GM19397 (cell line): ENCODE measurements at regions not wholly inside any gene's neighbourhood (a gene's known extent, or its start where the extent isn't known, plus 50 kb on each side); places are given as distances from the start of the nearest gene placed in this dataset.
"Not testable (repeated sequence)": the region's sequence is repeated elsewhere in the genome, so short reads cannot be mapped to it uniquely, and the experiment has no call there.

ENCODE experiments used
- ATAC-seq: cut with Tn5 transposase; IDR thresholded peaks from one replicate; pipeline ENCODE4 v1.9.1; 2021; ENCODE audit warnings: mild to moderate bottlenecking, moderate library complexity; ENCODE audit not compliant: unreplicated experiment

- no peak for ATAC-seq
Observed at GRCh38 chr22:49513358-49513851, 314.3 kb downstream of the BRD1 start.

DNA sequence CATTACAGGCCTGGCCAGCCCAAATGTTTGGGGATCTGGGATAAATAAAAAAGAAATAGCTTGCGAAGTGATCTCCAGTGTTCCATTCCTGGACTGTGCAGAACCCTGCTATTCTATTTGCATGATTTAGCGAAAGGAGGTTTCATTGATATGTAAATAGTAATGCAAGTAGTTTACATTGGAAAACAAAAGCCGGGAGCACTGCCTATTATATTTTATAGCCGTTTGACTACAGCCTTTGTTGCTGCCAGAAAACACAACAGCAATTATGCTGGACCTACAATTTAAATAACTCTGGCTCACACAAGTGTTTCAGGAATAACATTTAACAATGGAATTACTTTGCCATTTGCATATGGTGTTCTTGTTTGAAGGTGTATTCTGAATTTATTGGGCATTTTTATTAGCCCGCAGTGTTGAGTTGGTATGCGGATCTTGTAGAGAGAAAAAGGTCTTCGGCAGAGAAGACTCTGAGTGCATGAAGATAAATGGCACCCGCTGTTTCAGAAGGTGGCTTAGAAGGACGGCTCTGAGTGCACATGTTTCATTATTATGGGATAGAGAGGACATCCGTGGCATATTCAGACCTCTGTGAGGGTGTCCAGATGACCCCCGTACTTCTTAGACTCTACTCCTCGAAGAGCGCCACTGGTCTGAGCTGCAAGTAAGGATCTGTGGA, 315.0 kb downstream of the BRD1 start:
- ATAC-seq, result no peak

GRCh38 chr22:49511393-49512189, 316.1 kb downstream of the BRD1 start:
- not testable (repeated sequence) for ATAC-seq

DNA sequence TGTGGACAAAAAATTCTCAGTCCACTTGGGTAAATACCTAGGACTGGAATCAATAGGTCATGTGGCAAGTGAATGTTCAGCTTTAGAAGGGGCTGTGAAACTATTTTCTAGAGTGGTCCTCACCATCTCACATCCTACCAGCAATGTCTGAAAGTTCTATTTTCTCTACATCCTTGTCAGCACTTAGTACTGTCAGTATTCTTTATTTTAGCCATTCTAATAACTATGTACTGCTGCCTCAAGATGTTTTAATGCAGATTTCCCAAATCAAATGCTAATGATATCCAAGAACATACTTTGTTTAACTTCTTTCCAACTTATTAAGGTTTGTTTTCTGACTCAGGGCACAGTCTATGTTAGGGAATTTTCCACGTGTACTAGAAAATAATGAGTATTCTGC, 317.0 kb downstream of the BRD1 start:
- no peak for ATAC-seq

- no peak for ATAC-seq
Observed at GRCh38 chr22:49509016-49509415, 318.7 kb downstream of the BRD1 start.

DNA sequence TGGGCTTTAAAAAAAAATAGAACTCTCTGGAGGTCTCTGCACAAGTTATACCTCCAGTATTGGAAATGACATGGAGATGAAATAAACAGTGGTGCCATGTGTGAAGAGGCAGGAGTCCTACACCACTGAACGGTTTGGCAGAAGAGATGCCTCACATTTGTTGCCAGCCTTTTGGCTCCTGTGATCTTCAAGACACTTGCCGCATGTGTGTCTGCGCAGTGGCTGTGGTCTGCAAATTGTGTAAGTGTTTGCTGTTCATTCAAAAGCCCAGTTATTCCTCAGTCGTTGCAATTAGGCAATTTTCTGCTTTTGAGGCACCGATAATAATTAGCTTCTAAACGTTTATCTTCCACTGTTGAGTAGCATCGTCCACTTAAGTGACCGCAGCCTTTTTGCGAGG, 319.1 kb downstream of the BRD1 start:
- no peak for ATAC-seq

- ATAC-seq, result no peak
Observed at GRCh38 chr22:49507607-49508292, 319.9 kb downstream of the BRD1 start.

DNA sequence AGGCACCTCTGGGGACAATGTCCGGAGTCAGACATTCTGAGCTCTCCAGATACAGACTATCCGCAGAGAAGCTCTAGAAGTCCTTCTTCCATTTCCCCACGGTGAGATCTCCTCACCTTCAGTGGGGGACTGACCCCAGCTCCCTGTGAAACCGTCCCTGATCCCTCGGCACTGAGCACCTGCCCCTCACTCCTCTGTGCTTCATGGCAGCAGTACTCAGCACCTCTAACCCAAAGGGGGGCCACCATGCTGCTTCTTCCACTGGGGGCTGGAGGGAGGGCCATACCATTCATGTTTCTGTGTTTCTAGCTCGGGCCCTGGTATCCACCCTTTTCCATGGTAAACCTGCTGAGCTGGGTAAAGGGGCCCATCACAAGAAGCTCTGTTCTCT, 321.7 kb downstream of the BRD1 start:
- no peak for ATAC-seq

DNA sequence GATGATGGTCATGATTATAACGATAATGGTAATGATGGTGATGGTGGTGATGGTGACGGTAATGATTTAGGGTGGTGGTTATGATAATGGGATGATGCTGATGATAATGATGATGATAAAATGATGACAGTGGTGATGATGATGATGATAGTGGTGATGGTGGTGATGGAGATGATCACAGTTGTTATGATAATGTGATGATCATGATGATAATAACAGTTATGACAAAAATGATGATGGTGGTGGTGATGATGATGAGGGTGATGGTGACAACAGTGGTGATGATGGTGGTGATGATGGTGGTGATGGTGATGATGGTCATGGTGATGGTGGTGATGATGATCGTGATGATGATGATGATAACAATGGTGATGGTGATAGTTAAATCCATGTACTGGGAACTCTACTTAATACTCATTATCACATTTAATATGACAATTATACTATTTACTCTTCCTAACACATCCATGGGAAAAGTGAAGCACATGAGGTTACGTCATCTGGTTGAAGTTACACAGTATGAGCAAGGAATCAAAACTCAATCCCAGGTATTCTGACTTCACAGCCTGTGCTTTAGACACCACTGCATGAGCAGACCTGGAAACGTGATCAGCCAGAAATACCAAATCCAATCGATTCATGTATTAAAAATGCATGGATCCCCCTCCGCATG, 322.2 kb downstream of the BRD1 start:
- no peak for ATAC-seq

DNA sequence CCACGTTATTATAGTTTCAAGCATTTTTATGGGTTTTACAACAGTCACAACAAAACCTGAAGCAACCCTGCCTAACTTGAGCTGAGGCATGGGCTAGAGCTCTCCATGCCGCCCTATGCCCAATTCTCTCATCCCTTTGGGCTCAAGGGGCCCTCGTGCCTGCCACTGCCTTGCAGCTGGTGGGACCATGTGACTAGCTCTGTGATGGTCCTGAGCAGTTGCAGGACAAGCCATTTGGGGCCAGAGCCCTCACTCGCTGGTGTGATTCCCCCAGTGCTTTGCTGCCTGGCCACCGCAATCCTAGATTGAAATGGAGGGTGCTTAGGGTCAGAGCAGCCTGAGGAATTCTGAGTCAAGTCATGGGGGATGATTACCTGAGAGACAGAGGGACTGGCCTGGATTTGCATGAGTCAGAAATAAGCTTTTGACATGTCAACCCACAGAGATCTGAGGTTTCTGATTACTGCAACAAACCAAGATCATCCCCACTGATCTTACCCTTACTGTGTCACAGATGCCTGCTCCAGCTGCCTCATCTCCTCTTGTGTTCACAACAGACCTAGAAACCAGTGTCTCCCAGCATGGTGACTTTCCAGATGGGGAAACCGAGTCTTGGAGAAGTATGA, 323.7 kb downstream of the BRD1 start:
- peak; percentile 59 for ATAC-seq

GRCh38 chr22:49503321-49503720, 324.4 kb downstream of the BRD1 start:
- ATAC-seq, result no peak

DNA sequence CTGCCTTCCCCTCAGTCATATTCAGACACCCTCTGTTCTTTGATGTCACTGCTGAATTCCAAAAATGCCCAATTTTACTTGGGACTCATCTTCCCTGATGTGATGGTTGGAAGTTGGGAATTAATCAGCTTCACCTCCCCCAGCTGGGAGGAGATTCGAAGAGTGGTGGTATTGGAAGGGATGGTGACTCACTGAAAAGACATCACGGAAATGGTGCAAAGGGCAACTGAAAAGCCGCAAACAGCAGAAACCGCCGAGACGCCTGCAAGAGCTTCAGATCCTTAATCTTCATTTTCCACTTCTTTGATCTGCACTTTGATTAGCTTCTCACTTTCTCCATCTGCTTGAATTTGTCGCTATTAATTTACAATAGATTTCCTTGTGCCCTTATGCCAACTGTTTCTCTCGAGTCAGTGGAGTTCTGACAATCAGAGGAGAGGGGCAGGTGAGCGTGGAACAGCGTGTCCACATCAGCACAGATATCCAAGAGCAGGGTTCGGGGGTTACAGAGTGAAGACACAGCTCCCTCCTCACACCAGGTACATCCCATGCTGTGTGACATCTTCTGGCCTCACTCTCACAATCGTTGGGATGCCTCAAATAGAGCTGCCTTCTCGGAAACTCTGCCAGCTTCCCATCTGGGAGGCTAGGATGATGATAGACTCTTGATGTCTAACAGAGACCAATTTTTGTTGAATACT, 325.4 kb downstream of the BRD1 start:
- ATAC-seq, result no peak

GRCh38 chr22:49500942-49501395, 326.7 kb downstream of the BRD1 start:
- no peak for ATAC-seq

DNA sequence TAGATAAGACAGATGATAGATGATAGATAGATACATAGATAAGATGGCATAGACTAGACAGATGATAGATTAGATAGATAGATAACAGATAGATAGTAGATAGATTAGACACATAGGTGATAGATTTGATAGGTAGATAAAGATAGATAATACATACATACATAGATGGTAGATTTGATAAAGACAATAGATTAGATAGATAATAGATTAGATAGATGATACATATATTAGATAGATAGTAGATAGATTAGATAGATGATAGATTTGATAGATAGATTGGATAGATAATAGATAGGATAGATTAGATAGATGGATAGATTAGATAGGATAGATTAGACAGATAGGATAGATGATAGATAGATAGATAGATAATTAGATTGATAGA, 327.6 kb downstream of the BRD1 start:
- ATAC-seq, result no peak

- ATAC-seq, result no peak
Observed at GRCh38 chr22:49499433-49500075, 328.1 kb downstream of the BRD1 start.

GRCh38 chr22:49497266-49497665, 330.4 kb downstream of the BRD1 start:
- no peak for ATAC-seq

DNA sequence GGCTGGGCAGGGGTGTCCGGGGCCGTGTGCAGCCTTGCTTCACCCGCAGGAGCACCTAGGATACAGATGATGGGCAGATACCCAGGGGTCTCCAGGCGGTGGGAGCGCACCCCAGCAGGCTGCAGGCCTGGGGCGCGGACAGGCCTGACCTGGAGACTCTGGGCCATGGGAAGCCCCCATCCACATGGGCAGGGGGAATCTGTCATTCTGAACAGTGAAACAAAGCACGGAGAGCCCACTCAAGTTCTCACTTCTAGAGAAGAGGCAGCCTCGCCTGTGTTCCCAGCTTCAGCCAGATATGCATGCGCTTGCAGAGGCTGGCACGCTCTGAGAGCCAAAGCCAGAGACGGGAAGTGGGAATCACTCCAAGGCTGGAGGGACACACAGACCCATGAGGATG, 333.1 kb downstream of the BRD1 start:
- no peak for ATAC-seq

DNA sequence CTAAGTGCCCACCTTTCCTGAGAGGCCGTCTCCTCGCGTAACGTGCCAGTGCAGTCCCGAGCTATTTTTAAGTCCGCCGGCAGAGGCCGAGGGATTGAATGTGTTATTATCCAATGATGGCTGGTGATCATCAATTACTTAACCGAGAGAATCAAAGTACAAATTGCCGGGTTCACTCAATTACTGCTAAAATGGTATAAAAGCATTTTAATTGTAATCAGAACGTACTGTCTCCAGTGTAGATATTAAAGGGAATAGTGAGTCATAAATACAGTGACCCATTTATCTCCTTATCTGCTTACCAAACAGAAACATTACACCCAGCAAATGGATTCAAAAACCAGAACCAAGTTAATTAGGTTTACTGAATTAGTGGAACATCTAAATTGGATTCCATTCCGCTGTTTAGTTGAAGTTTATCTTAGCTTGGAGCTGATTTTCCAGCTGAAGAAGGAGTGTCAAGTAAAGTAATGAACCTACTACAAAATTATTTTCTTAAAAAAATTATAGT, 334.9 kb downstream of the BRD1 start:
- ATAC-seq, result no peak

GRCh38 chr22:49492308-49492707, 335.4 kb downstream of the BRD1 start:
- ATAC-seq, result no peak
